Heart right ventricle (tissue), 16 donors: ENCODE measurements at regions not wholly inside any gene's neighbourhood (a gene's known extent, or its start where the extent isn't known, plus 50 kb on each side); places are given as distances from the start of the nearest gene placed in this dataset.

ENCODE experiments used
- ATAC-seq, 8 donors: fragments of 200-7000 bp; cut with Tn5 transposase; one replicate each; pipeline ENCODE4 v1.9.1; 2020; ENCODE audit warnings: mild to moderate bottlenecking in 8 of 8, moderate library complexity in 8 of 8, moderate number of reproducible peaks in 1 of 8
- DNase-seq, 2 donors: peaks; one replicate each; pipeline ENCODE4 v3.0.0-alpha.2; 2020
- H3K27ac ChIP-seq, 10 donors: fragments of 200-600 bp; sonication (generic) in 2 of 10; one replicate each; pipeline versions ENCODE4 v1.5.0 to v1.8.0; 2020 to 2022; ENCODE audit warnings: mild to moderate bottlenecking in 3 of 10
- H3K27me3 ChIP-seq, 7 donors: fragments of 200-600 bp; one replicate each; pipeline ENCODE4 v1.8.0; 2021 to 2022; ENCODE audit warnings: mild to moderate bottlenecking in 2 of 7
- H3K36me3 ChIP-seq, 9 donors: fragments of 200-600 bp; sonication (generic) in 1 of 9; one replicate each; pipeline versions ENCODE4 v1.5.0 to v1.8.0; 2020 to 2022; ENCODE audit warnings: mild to moderate bottlenecking in 2 of 9
- H3K4me1 ChIP-seq, 9 donors: fragments of 200-600 bp; sonication (generic) in 1 of 9; one replicate each; pipeline versions ENCODE4 v1.5.0 to v1.8.0; 2020 to 2022; ENCODE audit warnings: mild to moderate bottlenecking in 4 of 9
- H3K4me3 ChIP-seq, 10 donors: fragments of 200-600 bp; sonication (generic) in 2 of 10; one replicate each; pipeline versions ENCODE4 v1.5.0 to v1.8.0; 2020 to 2022; ENCODE audit warnings: mild to moderate bottlenecking in 7 of 10, moderate library complexity in 2 of 10
- H3K9me3 ChIP-seq, 11 donors: fragments of 200-600 bp in 10 of 11; sonication (generic) in 2 of 11; one replicate each; pipeline versions ENCODE4 v1.5.0 to v1.8.0; 2013 to 2022; ENCODE audit warnings: mild to moderate bottlenecking in 2 of 11, control low read depth in 1 of 11, moderate library complexity in 1 of 11
- CTCF ChIP-seq, 9 donors: fragments of 200-600 bp; sonication (generic) in 2 of 9; IDR thresholded peaks; one replicate each; pipeline versions ENCODE4 v1.5.0 to v1.8.0; 2021 to 2022; ENCODE audit warnings: antibody characterized with exemption in 9 of 9, mild to moderate bottlenecking in 5 of 9, moderate library complexity in 1 of 9
- WGBS, 2 donors: extraction: QIAGEN DNeasy Blood & Tissue Kit; methylation state at CpG; one replicate each; pipeline ENCODE4 v1.1.7; 2013; ENCODE audit warnings: inconsistent platforms in 1 of 2; 5-methylcytosine and 5-hydroxymethylcytosine counted together
- intact Hi-C, 10 donors: fragments of 100-400 bp; cut with DNase I; formaldehyde crosslinking; loops; one replicate each; pipeline versions ENCODE4 v1.11.1 to v1.14.2; 2022
- donor health status: Arrhythmogenic right ventricular cardiomyopathy.
- donor health status: ischemic (EF 13 %, LVEDD 7.1; RV severe dilation, severe dysfunction).
- donor health status: healthy with polysubstance abuse.
- donor health status: DM: no; HTN: yes; CAD: no.
- donor health status: DM: no; HTN: no; CAD: no.
- donor health status: ischemic (EF 25% LVEDD 6.9; RV normal size, moderate dysfunction).
- donor health status: ischemic (EF 25% LVEDD 5.7; RV mildly dilated, moderate dysfunction).
- donor health status: healthy.
- donor health status: DM: yes; HTN: yes; CAD: no.
- donor health status: Ischemic cardiomyopathy.
- donor health status: ischemic (EF 35%, LVEDD 5.7; RV mildly dilated, moderate dysfunction).
- donor health status: nonischemic (EF 11% LVEDD 7.7; RV severe dilation, severe dysfunction).
- donor health status: DM: yes; HTN: yes; CAD: no.
- donor health status: PGD.
- donor health status: ischemic (EF 29% LVEDD 5.4; RV normal size, mild dysfunction).
- donor health status: nonischemic (EF 23%, LVEDD 6.1; RV moderate dilation, normal function).

GRCh38 chr16:60419859-60420258 lies 1616.4 kb downstream of the CDH8 start:
- intact Hi-C loops, result no loop called here
- WGBS, 2 donors, result 80 to 81% methylated on average over 4 of the region's 4 CpGs
- no peak for DNase-seq
- Histone ChIP-seq H3K4me1 (no peaks in the 10 kb centered on the region), H3K4me3 (no peak overlapping the region), H3K36me3 (no peaks in the 10 kb centered on the region), H3K27me3 (no peaks in the 10 kb centered on the region), H3K9me3 (peaks cover 0 to 11% (median 0%) of the 10 kb centered on the region in 11 donors), H3K27ac (no peak overlapping the region)
- no peak for ATAC-seq
- TF ChIP-seq CTCF (IDR thresholded peaks at IDR 0.05), result no peak

GRCh38 chr16:60414613-60415012 lies 1621.6 kb downstream of the CDH8 start:
- no peaks in the 10 kb centered on the region for H3K27me3 ChIP-seq
- H3K4me3 ChIP-seq, result no peak overlapping the region
- WGBS, 2 donors, result 23 to 25% methylated on average over 1 of the region's 1 CpG
- ATAC-seq (no peak), DNase-seq (no peak)
- H3K27ac ChIP-seq, result no peak overlapping the region
- intact Hi-C loops, result no loop called here
- H3K36me3 ChIP-seq, result no peaks in the 10 kb centered on the region
- H3K9me3 ChIP-seq, result peaks cover 0 to 4% (median 0%) of the 10 kb centered on the region in 11 donors
- no peak for TF ChIP-seq CTCF (IDR thresholded peaks at IDR 0.05)
- no peaks in the 10 kb centered on the region for H3K4me1 ChIP-seq

- WGBS, 2 donors, result 57 to 58% methylated on average over 2 of the region's 2 CpGs
- H3K9me3 ChIP-seq, result peaks cover 0 to 4% (median 0%) of the 10 kb centered on the region in 11 donors
- H3K4me3 ChIP-seq, result no peak overlapping the region
- H3K36me3 ChIP-seq, result no peaks in the 10 kb centered on the region
- no peak for DNase-seq
- intact Hi-C loops, result no loop called here
- H3K27ac ChIP-seq, result no peak overlapping the region
- no peak for ATAC-seq
- no peaks in the 10 kb centered on the region for H3K4me1 ChIP-seq
- TF ChIP-seq CTCF (IDR thresholded peaks at IDR 0.05), result no peak
- no peaks in the 10 kb centered on the region for H3K27me3 ChIP-seq
These were observed 1622.3 kb downstream of the CDH8 start for GRCh38 chr16:60413969-60414368.

DNA sequence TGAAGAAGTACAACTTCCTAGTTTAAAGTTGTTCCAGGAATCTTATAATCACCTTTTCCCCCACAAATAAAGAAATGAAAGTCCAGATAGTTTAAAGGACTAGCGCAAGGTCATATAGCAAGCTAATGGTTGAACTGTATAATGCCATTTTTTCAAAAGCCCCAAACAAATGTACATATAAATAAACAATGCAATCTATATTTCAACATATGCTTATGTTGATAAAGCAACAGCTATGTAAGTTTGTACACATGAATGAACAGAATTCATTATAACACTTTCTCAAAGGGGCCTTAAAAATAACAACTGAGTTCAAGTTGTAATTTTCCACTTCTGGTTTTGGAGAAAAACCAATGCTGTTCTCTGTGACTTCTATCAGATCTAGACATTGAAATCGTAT lies 1628.6 kb downstream of the CDH8 start:
- 65 to 80% methylated on average over 2 of the region's 2 CpGs for WGBS, 2 donors
- intact Hi-C loops, result no loop called here
- H3K4me1 ChIP-seq, result no peaks in the 10 kb centered on the region
- no peak overlapping the region for H3K4me3 ChIP-seq
- no peaks in the 10 kb centered on the region for H3K36me3 ChIP-seq
- TF ChIP-seq CTCF (IDR thresholded peaks at IDR 0.05), result no peak
- H3K27me3 ChIP-seq, result no peaks in the 10 kb centered on the region
- no peak for DNase-seq
- no peaks in the 10 kb centered on the region for H3K9me3 ChIP-seq
- no peak for ATAC-seq
- no peak overlapping the region for H3K27ac ChIP-seq

GRCh38 chr16:60407034-60407433 lies 1629.2 kb downstream of the CDH8 start:
- no peak overlapping the region for H3K27ac ChIP-seq
- H3K27me3 ChIP-seq, result no peaks in the 10 kb centered on the region
- intact Hi-C loops, result no loop called here
- no peaks in the 10 kb centered on the region for H3K4me1 ChIP-seq
- H3K9me3 ChIP-seq, result no peaks in the 10 kb centered on the region
- ATAC-seq (no peak), DNase-seq (no peak)
- no peaks in the 10 kb centered on the region for H3K36me3 ChIP-seq
- no peak for TF ChIP-seq CTCF (IDR thresholded peaks at IDR 0.05)
- WGBS, 2 donors, result 60 to 68% methylated on average over 4 of the region's 4 CpGs
- H3K4me3 ChIP-seq, result no peak overlapping the region
